ENCODE measurements at regions not wholly inside any gene's neighbourhood (a gene's known extent, or its start where the extent isn't known, plus 50 kb on each side); places are given as distances from the start of the nearest gene placed in this dataset.

DNA sequence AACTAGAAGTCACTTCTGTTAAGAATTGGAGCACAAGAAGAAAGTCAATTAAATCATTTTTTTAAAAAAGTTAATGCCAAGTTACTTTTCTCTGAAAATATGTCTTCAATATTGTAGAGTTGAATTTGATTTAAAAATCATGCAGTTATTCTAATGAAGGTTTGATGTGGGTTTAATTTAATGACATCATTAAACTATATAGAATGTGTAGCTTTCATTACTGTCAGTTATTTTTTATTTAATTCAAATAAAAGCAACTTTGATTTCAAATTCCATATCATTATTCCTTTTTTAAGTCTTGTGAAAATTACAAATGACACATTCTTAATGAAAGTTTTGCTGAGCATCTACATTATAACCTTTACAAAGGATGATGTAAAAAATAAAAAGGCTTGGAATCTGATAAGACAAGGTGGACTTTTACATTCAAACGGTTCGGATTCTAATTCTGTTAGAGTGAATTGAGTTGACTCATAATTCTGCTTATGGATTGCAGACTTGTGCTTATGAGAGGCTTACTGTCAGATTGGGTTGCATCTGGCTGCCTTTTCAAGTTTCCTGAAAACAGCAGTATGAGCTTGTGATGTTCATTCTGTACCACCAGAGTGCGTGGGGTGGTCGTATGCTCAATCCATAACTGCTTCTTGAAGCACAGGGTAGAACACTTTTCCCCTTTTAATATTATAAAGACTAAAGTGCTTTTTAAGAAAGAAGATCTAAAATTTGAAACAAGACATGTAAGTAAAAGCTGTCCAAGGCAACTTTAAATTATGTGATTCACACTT lies 253.0 kb upstream of the ARRDC3 start:
- Histone ChIP-seq H3K36me3 (no peaks in the 10 kb centered on the region), H3K9me3 (no peaks in the 10 kb centered on the region), H3K27me3 (no peaks in the 10 kb centered on the region), H3K4me1 (no peaks in the 10 kb centered on the region), H3K4me3 (no peak overlapping the region), H3K27ac (no peak overlapping the region)
- ATAC-seq = no peak
- intact Hi-C loops (cut with DNase I; ENCODE audit: low total_unique reads) (no loop called here), in situ Hi-C loops (cut with MboI; ENCODE audit: low sequenced_read_pairs in 4 of 4) (no loop called here)
- DNase-seq = no peak
- TF ChIP-seq POLR2A (IDR thresholded peaks at IDR 0.05) = no peak
- TF ChIP-seq, protein P1, sequence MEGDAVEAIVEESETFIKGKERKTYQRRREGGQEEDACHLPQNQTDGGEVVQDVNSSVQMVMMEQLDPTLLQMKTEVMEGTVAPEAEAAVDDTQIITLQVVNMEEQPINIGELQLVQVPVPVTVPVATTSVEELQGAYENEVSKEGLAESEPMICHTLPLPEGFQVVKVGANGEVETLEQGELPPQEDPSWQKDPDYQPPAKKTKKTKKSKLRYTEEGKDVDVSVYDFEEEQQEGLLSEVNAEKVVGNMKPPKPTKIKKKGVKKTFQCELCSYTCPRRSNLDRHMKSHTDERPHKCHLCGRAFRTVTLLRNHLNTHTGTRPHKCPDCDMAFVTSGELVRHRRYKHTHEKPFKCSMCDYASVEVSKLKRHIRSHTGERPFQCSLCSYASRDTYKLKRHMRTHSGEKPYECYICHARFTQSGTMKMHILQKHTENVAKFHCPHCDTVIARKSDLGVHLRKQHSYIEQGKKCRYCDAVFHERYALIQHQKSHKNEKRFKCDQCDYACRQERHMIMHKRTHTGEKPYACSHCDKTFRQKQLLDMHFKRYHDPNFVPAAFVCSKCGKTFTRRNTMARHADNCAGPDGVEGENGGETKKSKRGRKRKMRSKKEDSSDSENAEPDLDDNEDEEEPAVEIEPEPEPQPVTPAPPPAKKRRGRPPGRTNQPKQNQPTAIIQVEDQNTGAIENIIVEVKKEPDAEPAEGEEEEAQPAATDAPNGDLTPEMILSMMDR (IDR thresholded peaks at IDR 0.05 in 4 of 5, conservative IDR thresholded peaks at IDR 0.05 in 1 of 5) = no peak

DNA sequence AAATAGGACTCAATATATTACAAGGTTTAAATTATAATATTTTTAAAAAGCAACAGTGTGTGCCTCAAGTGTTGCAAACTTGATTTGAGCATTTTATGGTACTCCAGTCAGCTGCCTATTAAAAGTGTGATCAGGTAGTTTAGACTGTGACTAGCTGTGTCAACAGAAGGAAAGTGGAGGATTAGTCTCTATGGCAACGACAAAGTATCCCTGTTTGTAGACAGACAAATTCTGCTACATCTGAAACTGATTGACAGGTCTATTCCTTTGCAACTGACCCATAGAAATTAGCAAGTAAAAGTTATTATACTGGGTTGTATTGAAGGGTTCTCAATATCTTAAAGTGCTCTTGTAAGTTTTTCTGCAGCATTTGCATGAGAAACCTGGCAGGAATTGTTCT lies 249.8 kb upstream of the ARRDC3 start:
- in situ Hi-C loops (cut with MboI; ENCODE audit: low sequenced_read_pairs in 4 of 4) (no loop called here), intact Hi-C loops (cut with DNase I; ENCODE audit: low total_unique reads) (no loop called here)
- DNase-seq (no peak), ATAC-seq (no peak)
- H3K9me3 ChIP-seq = no peaks in the 10 kb centered on the region
- H3K27ac ChIP-seq = no peak overlapping the region
- no peaks in the 10 kb centered on the region for H3K27me3 ChIP-seq
- H3K36me3 ChIP-seq = no peaks in the 10 kb centered on the region
- TF ChIP-seq POLR2A (IDR thresholded peaks at IDR 0.05) = no peak
- TF ChIP-seq, protein P1 (IDR thresholded peaks at IDR 0.05 in 4 of 5, conservative IDR thresholded peaks at IDR 0.05 in 1 of 5) = no peak
- no peaks in the 10 kb centered on the region for H3K4me1 ChIP-seq
- no peak overlapping the region for H3K4me3 ChIP-seq

DNA sequence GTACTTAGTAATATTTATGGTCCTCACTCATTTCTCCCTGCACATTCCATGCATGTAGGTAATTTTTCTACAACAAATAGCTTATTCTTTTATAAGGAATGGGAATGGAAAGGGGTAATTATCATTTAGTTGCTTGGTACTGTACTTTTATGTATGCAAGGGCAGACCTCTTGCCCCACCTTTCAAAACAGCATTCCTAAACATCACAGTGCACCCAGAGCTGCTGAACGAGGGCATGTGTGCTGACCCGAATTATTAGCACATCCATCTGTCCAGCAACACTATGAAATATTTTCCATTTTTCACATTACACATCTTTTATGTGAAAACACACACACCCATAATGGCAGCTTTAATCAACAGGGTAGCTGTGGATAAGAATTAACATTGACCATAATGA lies 228.6 kb upstream of the ARRDC3 start:
- Histone ChIP-seq H3K27me3 (no peaks in the 10 kb centered on the region), H3K4me3 (no peak overlapping the region), H3K36me3 (no peaks in the 10 kb centered on the region), H3K9me3 (no peaks in the 10 kb centered on the region), H3K4me1 (no peaks in the 10 kb centered on the region), H3K27ac (no peak overlapping the region)
- in situ Hi-C loops (cut with MboI; ENCODE audit: low sequenced_read_pairs in 4 of 4) (no loop called here), intact Hi-C loops (cut with DNase I; ENCODE audit: low total_unique reads) (no loop called here)
- DNase-seq (no peak), ATAC-seq (no peak)
- no peak for TF ChIP-seq POLR2A (IDR thresholded peaks at IDR 0.05)
- TF ChIP-seq, protein P1 (IDR thresholded peaks at IDR 0.05 in 4 of 5, conservative IDR thresholded peaks at IDR 0.05 in 1 of 5) = no peak

DNA sequence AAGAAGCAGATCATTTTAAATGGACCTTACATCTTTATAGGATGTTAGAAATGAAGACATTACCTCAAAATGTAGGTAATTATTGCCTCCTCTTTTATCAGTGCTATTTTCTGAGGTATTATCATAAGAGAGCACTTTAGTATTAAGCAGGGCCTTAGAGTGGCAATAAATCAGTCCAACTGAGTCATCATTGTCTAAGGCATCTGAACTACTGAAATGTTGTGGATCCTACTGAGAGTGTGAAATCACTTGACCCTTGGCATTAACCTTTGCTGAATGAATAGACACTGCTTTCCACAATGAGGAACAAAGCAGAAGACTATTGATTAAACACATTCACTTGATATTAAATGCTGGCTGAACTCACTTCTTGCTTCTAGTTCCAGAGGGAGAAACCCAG lies 224.6 kb upstream of the ARRDC3 start:
- in situ Hi-C loops (cut with MboI; ENCODE audit: low sequenced_read_pairs in 4 of 4) (no loop called here), intact Hi-C loops (cut with DNase I; ENCODE audit: low total_unique reads) (no loop called here)
- H3K4me1 ChIP-seq = no peaks in the 10 kb centered on the region
- DNase-seq = no peak
- TF ChIP-seq, protein P1 (IDR thresholded peaks at IDR 0.05 in 4 of 5, conservative IDR thresholded peaks at IDR 0.05 in 1 of 5) = no peak
- no peak for TF ChIP-seq POLR2A (IDR thresholded peaks at IDR 0.05)
- H3K27ac ChIP-seq = no peak overlapping the region
- H3K36me3 ChIP-seq = no peaks in the 10 kb centered on the region
- no peaks in the 10 kb centered on the region for H3K27me3 ChIP-seq
- H3K4me3 ChIP-seq = no peak overlapping the region
- H3K9me3 ChIP-seq = no peaks in the 10 kb centered on the region
- no peak for ATAC-seq

DNA sequence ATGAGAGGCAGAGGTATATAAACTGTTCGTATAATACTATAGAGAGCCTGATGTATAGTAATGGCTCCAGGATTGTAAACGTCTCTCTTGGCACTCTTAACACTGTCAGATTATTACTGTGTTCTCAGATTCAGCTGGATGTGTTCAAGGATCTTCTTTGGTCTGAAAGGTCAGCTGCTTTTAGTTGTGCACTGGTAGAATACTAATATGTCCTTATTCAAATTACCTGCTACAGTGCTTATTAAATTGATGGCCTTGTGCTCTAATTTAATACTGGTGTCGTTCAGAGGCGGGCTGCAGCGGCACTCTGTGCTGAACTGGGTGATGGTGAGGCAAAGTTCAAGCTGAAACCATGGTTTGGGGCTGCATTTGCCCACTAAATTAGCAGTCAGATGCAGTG lies 216.7 kb upstream of the ARRDC3 start:
- Histone ChIP-seq H3K9me3 (no peaks in the 10 kb centered on the region), H3K27me3 (no peaks in the 10 kb centered on the region), H3K27ac (no peak overlapping the region), H3K4me1 (no peaks in the 10 kb centered on the region), H3K36me3 (no peaks in the 10 kb centered on the region), H3K4me3 (no peak overlapping the region)
- in situ Hi-C loops (cut with MboI; ENCODE audit: low sequenced_read_pairs in 4 of 4) (no loop called here), intact Hi-C loops (cut with DNase I; ENCODE audit: low total_unique reads) (no loop called here)
- no peak for TF ChIP-seq POLR2A (IDR thresholded peaks at IDR 0.05)
- TF ChIP-seq, protein P1 (IDR thresholded peaks at IDR 0.05 in 4 of 5, conservative IDR thresholded peaks at IDR 0.05 in 1 of 5) = no peak
- no peak for ATAC-seq
- DNase-seq = no peak
